Hematopoietic multipotent progenitor cell treated with erythropoietin and hydrocortisone succinate and interleukin-3 and kit ligand, for 6 days (in vitro differentiated cells): ENCODE measurements at regions not wholly inside any gene's neighbourhood (a gene's known extent, or its start where the extent isn't known, plus 50 kb on each side); places are given as distances from the start of the nearest gene placed in this dataset.
"Not testable (repeated sequence)": the region's sequence is repeated elsewhere in the genome, so short reads cannot be mapped to it uniquely, and the experiment has no call there.

Experiments used
- DNase-seq: peaks from one replicate; pipeline ENCODE4 v3.0.0-alpha.2; 2015

GRCh38 chr21:20221981-20222380, 776.2 kb upstream of the NCAM2 start:
- DNase-seq = not testable (repeated sequence)

GRCh38 chr21:20236649-20237048, 761.6 kb upstream of the NCAM2 start:
- DNase-seq = not testable (repeated sequence)

- no peak for DNase-seq
These were observed 748.8 kb upstream of the NCAM2 start for GRCh38 chr21:20249401-20249800.

- DNase-seq = peak; percentile 73
These were observed 747.9 kb upstream of the NCAM2 start for GRCh38 chr21:20250337-20250736.

GRCh38 chr21:20253261-20253660, 744.9 kb upstream of the NCAM2 start:
- no peak for DNase-seq

- DNase-seq = no peak
These were observed 743.2 kb upstream of the NCAM2 start for GRCh38 chr21:20254964-20255363.

- peak; percentile 33 for DNase-seq
These were observed 741.0 kb upstream of the NCAM2 start for GRCh38 chr21:20257052-20257740.

- peak; percentile 96 for DNase-seq
These were observed 739.7 kb upstream of the NCAM2 start for GRCh38 chr21:20258542-20258941.

- no peak for DNase-seq
These were observed 739.0 kb upstream of the NCAM2 start for GRCh38 chr21:20259031-20259867.

- no peak for DNase-seq
These were observed 738.1 kb upstream of the NCAM2 start for GRCh38 chr21:20260124-20260523.

GRCh38 chr21:20261364-20261763, 736.8 kb upstream of the NCAM2 start:
- DNase-seq = no peak

- DNase-seq = no peak
These were observed 732.3 kb upstream of the NCAM2 start for GRCh38 chr21:20265707-20266440.

- no peak for DNase-seq
These were observed 731.8 kb upstream of the NCAM2 start for GRCh38 chr21:20266441-20266710.

GRCh38 chr21:20270365-20271055, 727.7 kb upstream of the NCAM2 start:
- no peak for DNase-seq

- peak; percentile 12 for DNase-seq
These were observed 725.3 kb upstream of the NCAM2 start for GRCh38 chr21:20272791-20273362.

- no peak for DNase-seq
These were observed 721.8 kb upstream of the NCAM2 start for GRCh38 chr21:20276377-20276776.

GRCh38 chr21:20276954-20277353, 721.3 kb upstream of the NCAM2 start:
- no peak for DNase-seq

- no peak for DNase-seq
These were observed 714.4 kb upstream of the NCAM2 start for GRCh38 chr21:20283836-20284235.

- no peak for DNase-seq
These were observed 705.9 kb upstream of the NCAM2 start for GRCh38 chr21:20292280-20292679.

- DNase-seq = not testable (repeated sequence)
These were observed 705.4 kb upstream of the NCAM2 start for GRCh38 chr21:20292854-20293253.

GRCh38 chr21:20301395-20301794, 696.8 kb upstream of the NCAM2 start:
- DNase-seq = no peak

GRCh38 chr21:20302084-20302483, 696.1 kb upstream of the NCAM2 start:
- DNase-seq = peak; percentile 15

- no peak for DNase-seq
These were observed 691.4 kb upstream of the NCAM2 start for GRCh38 chr21:20306836-20307235.
